ENCODE measurements at regions not wholly inside any gene's neighbourhood (a gene's known extent, or its start where the extent isn't known, plus 50 kb on each side); places are given as distances from the start of the nearest gene placed in this dataset.
A peak's percentile ranks its signal among the peaks of the same experiment; 100 is the strongest.

- TF ChIP-seq CTCF (IDR thresholded peaks at IDR 0.05; ENCODE audit: low read length, missing control alignments) = no peak
- no peak for DNase-seq (ENCODE audit: low read depth)
- H3K4me3 ChIP-seq (replicated peaks; ENCODE audit: low read depth, low read length) = no peak overlapping the region
Observed at GRCh38 chr5:92951746-92952145, 629.3 kb downstream of the NR2F1-AS1 start.

- no peak overlapping the region for H3K4me3 ChIP-seq (replicated peaks; ENCODE audit: low read depth, low read length)
- DNase-seq (ENCODE audit: low read depth) = no peak
- no peak for TF ChIP-seq CTCF (IDR thresholded peaks at IDR 0.05; ENCODE audit: low read length, missing control alignments)
Observed at GRCh38 chr5:92946546-92946945, 634.5 kb downstream of the NR2F1-AS1 start.

GRCh38 chr5:92945605-92946097 lies 635.4 kb downstream of the NR2F1-AS1 start:
- TF ChIP-seq CTCF (IDR thresholded peaks at IDR 0.05; ENCODE audit: low read length, missing control alignments) = no peak
- peak; percentile 60 for DNase-seq (ENCODE audit: low read depth)
- no peak overlapping the region for H3K4me3 ChIP-seq (replicated peaks; ENCODE audit: low read depth, low read length)

GRCh38 chr5:92944903-92945604 lies 636.0 kb downstream of the NR2F1-AS1 start:
- no peak overlapping the region for H3K4me3 ChIP-seq (replicated peaks; ENCODE audit: low read depth, low read length)
- DNase-seq (ENCODE audit: low read depth) = peak; percentile 89
- TF ChIP-seq CTCF (IDR thresholded peaks at IDR 0.05; ENCODE audit: low read length, missing control alignments) = no peak

GRCh38 chr5:92944337-92944736 lies 636.7 kb downstream of the NR2F1-AS1 start:
- H3K4me3 ChIP-seq (replicated peaks; ENCODE audit: low read depth, low read length) = no peak overlapping the region
- no peak for DNase-seq (ENCODE audit: low read depth)
- TF ChIP-seq CTCF (IDR thresholded peaks at IDR 0.05; ENCODE audit: low read length, missing control alignments) = no peak

- DNase-seq (ENCODE audit: low read depth) = no peak
- H3K4me3 ChIP-seq (replicated peaks; ENCODE audit: low read depth, low read length) = no peak overlapping the region
- no peak for TF ChIP-seq CTCF (IDR thresholded peaks at IDR 0.05; ENCODE audit: low read length, missing control alignments)
Observed at GRCh38 chr5:92942762-92943161, 638.3 kb downstream of the NR2F1-AS1 start.

- no peak for DNase-seq (ENCODE audit: low read depth)
- no peak for TF ChIP-seq CTCF (IDR thresholded peaks at IDR 0.05; ENCODE audit: low read length, missing control alignments)
- no peak overlapping the region for H3K4me3 ChIP-seq (replicated peaks; ENCODE audit: low read depth, low read length)
Observed at GRCh38 chr5:92941806-92942205, 639.2 kb downstream of the NR2F1-AS1 start.
